ENCODE measurements at regions not wholly inside any gene's neighbourhood (a gene's known extent, or its start where the extent isn't known, plus 50 kb on each side); places are given as distances from the start of the nearest gene placed in this dataset.

DNA sequence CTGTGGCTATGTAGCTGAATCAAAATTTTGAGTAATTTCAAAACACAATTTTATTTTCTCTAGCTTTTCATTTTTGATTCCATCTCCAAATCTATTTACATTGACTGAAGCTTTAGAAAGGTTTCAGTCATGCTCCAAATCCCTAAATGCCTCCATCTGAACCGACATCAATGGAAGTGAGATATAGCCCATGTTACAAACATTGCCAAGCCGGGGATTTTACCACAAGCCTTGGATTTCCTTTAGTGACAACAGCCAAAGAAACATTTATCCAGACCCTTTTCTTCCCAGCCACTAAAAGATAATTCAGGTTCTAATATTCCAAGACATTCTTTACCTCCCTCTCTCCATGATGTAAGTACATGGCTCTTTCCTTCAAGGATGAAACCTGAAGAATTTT is 1087.7 kb upstream of the SEMA6A start:
- TF ChIP-seq, protein P1, sequence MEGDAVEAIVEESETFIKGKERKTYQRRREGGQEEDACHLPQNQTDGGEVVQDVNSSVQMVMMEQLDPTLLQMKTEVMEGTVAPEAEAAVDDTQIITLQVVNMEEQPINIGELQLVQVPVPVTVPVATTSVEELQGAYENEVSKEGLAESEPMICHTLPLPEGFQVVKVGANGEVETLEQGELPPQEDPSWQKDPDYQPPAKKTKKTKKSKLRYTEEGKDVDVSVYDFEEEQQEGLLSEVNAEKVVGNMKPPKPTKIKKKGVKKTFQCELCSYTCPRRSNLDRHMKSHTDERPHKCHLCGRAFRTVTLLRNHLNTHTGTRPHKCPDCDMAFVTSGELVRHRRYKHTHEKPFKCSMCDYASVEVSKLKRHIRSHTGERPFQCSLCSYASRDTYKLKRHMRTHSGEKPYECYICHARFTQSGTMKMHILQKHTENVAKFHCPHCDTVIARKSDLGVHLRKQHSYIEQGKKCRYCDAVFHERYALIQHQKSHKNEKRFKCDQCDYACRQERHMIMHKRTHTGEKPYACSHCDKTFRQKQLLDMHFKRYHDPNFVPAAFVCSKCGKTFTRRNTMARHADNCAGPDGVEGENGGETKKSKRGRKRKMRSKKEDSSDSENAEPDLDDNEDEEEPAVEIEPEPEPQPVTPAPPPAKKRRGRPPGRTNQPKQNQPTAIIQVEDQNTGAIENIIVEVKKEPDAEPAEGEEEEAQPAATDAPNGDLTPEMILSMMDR (conservative IDR thresholded peaks at IDR 0.05) = no peak
- TF ChIP-seq EZH2 (IDR thresholded peaks at IDR 0.05; ENCODE audit: low read depth) = no peak
